Thoracic aorta (tissue), 2 donors: ENCODE measurements at regions not wholly inside any gene's neighbourhood (a gene's known extent, or its start where the extent isn't known, plus 50 kb on each side); places are given as distances from the start of the nearest gene placed in this dataset.

Experiments
- ATAC-seq: fragments of 150-250 bp; one replicate; pipeline ENCODE4 v1.8.0; 2017; ENCODE audit warnings: low read depth; ENCODE audit not compliant: insufficient number of reproducible peaks, low FRiP score
- DNase-seq: peaks from one replicate; pipeline ENCODE4 v3.0.0-alpha.2; 2020; ENCODE audit warnings: low spot score
- H3K27ac ChIP-seq, 2 donors: fragments of 200-600 bp; sonication (generic); 1 replicate in 1 of 2; 2 replicates in 1 of 2; pipeline ENCODE4 v1.5.1; 2016; ENCODE audit warnings: mild to moderate bottlenecking in 2 of 2, moderate library complexity in 2 of 2
- H3K27me3 ChIP-seq: fragments of 200-600 bp; sonication (generic); replicated peaks from 2 replicates; pipeline ENCODE4 v1.6.0; 2016; ENCODE audit warnings: mild to moderate bottlenecking; ENCODE audit not compliant: insufficient read depth
- H3K36me3 ChIP-seq: fragments of 200-600 bp; sonication (generic); one replicate; pipeline ENCODE4 v1.5.1; 2016
- H3K4me1 ChIP-seq, 2 donors: fragments of 200-600 bp; sonication (generic); 1 replicate in 1 of 2; 2 replicates in 1 of 2; pipeline versions ENCODE4 v1.5.1 to v1.6.0; 2016; ENCODE audit warnings: low read depth in 2 of 2, mild to moderate bottlenecking in 1 of 2; ENCODE audit not compliant: control insufficient read depth in 1 of 2
- H3K4me3 ChIP-seq: fragments of 200-600 bp; sonication (generic); 2 replicates; pipeline ENCODE4 v1.5.1; 2016; ENCODE audit warnings: mild to moderate bottlenecking
- H3K9me3 ChIP-seq: fragments of 200-600 bp; sonication (generic); 2 replicates; pipeline ENCODE4 v1.5.1; 2016
- CTCF ChIP-seq: fragments of 200-600 bp; sonication (generic); IDR thresholded peaks from one replicate; pipeline ENCODE4 v1.5.1; 2019; ENCODE audit warnings: antibody characterized with exemption

GRCh38 chr11:70730411-70730810 lies 332.1 kb downstream of the CTTN start:
- Histone ChIP-seq H3K36me3 (no peaks in the 10 kb centered on the region), H3K27ac (no peak overlapping the region), H3K4me3 (no peak overlapping the region), H3K4me1 (no peaks in the 10 kb centered on the region), H3K9me3 (no peaks in the 10 kb centered on the region), H3K27me3 (no peaks in the 10 kb centered on the region)
- ATAC-seq (no peak), DNase-seq (no peak)
- no peak for TF ChIP-seq CTCF

- TF ChIP-seq CTCF = no peak
- Histone ChIP-seq H3K27ac (no peak overlapping the region), H3K4me1 (no peaks in the 10 kb centered on the region), H3K4me3 (no peak overlapping the region), H3K9me3 (no peaks in the 10 kb centered on the region), H3K36me3 (no peaks in the 10 kb centered on the region), H3K27me3 (no peaks in the 10 kb centered on the region)
- ATAC-seq (no peak), DNase-seq (no peak)
Observed at GRCh38 chr11:70731271-70732022, 333.1 kb downstream of the CTTN start.

- Histone ChIP-seq H3K36me3 (no peaks in the 10 kb centered on the region), H3K27me3 (no peaks in the 10 kb centered on the region), H3K27ac (no peak overlapping the region), H3K4me3 (no peak overlapping the region), H3K4me1 (no peaks in the 10 kb centered on the region), H3K9me3 (no peaks in the 10 kb centered on the region)
- TF ChIP-seq CTCF = no peak
- no peak for DNase-seq
- no peak for ATAC-seq
Observed at GRCh38 chr11:70732023-70732880, 333.9 kb downstream of the CTTN start.

- no peaks in the 10 kb centered on the region for H3K4me1 ChIP-seq
- no peaks in the 10 kb centered on the region for H3K36me3 ChIP-seq
- no peaks in the 10 kb centered on the region for H3K9me3 ChIP-seq
- ATAC-seq (no peak), DNase-seq (no peak)
- no peak overlapping the region for H3K27ac ChIP-seq
- no peak for TF ChIP-seq CTCF
- H3K4me3 ChIP-seq = no peak overlapping the region
- no peaks in the 10 kb centered on the region for H3K27me3 ChIP-seq
Observed at GRCh38 chr11:70732881-70733196, 334.5 kb downstream of the CTTN start.
